Mesothelial cell of epicardium (in vitro differentiated cells): ENCODE measurements at regions not wholly inside any gene's neighbourhood (a gene's known extent, or its start where the extent isn't known, plus 50 kb on each side); places are given as distances from the start of the nearest gene placed in this dataset.

Source experiments
- DNase-seq, 2 experiments: peaks; one replicate each; pipeline ENCODE4 v3.0.0; 2021; ENCODE audit warnings: low spot score in 2 of 2; ENCODE audit not compliant: unreplicated experiment in 2 of 2
- H3K27ac Mint-ChIP-seq: 2 replicates; pipeline ENCODE4 v1.8.0; 2021; ENCODE audit warnings: mixed read lengths
- H3K27me3 Mint-ChIP-seq: 2 replicates; pipeline ENCODE4 v1.8.0; 2021; ENCODE audit warnings: low read depth, mixed read lengths
- H3K36me3 Mint-ChIP-seq: 2 replicates; pipeline ENCODE4 v1.8.0; 2021; ENCODE audit warnings: mixed read lengths
- H3K4me1 Mint-ChIP-seq: 2 replicates; pipeline ENCODE4 v1.8.0; 2021; ENCODE audit warnings: mixed read lengths
- H3K4me3 Mint-ChIP-seq: 2 replicates; pipeline ENCODE4 v1.8.0; 2021; ENCODE audit warnings: mild to moderate bottlenecking, moderate library complexity, mixed read lengths
- H3K9me3 Mint-ChIP-seq: 2 replicates; pipeline ENCODE4 v1.8.0; 2021; ENCODE audit warnings: mixed read lengths
- TF ChIP-seq, protein P1 (sequence below): fragments of 200-600 bp; sonication (generic); IDR thresholded peaks from one replicate; pipeline ENCODE4 v1.5.0; 2021; ENCODE audit warnings: antibody characterized with exemption; ENCODE audit not compliant: unreplicated experiment

DNA sequence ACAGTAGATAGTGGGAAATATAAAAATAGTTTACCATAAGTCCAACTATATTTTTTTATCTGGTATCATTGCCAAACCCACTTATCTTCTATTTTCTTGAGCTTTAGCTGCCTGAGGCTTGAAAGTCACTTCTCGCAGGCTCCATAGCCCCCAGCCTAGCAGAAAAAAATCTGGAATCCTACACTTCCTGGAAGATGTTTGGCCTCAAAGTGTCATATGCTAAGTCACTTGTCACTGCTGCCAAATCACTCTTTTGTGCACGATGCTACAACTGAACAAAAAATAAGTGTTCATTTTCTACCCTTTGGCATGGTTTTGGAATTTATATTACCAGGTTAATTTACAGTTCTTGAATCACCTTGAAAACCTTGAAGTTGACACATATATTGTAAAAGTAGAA, 612.5 kb upstream of the ATXN8OS start:
- Mint-ChIP-seq H3K27me3 (no peaks in the 10 kb centered on the region), H3K9me3 (peaks cover 20% of the 10 kb centered on the region), H3K4me3 (no peak overlapping the region), H3K36me3 (peaks cover 4% of the 10 kb centered on the region), H3K27ac (no peak overlapping the region), H3K4me1 (no peaks in the 10 kb centered on the region)
- TF ChIP-seq, protein P1, sequence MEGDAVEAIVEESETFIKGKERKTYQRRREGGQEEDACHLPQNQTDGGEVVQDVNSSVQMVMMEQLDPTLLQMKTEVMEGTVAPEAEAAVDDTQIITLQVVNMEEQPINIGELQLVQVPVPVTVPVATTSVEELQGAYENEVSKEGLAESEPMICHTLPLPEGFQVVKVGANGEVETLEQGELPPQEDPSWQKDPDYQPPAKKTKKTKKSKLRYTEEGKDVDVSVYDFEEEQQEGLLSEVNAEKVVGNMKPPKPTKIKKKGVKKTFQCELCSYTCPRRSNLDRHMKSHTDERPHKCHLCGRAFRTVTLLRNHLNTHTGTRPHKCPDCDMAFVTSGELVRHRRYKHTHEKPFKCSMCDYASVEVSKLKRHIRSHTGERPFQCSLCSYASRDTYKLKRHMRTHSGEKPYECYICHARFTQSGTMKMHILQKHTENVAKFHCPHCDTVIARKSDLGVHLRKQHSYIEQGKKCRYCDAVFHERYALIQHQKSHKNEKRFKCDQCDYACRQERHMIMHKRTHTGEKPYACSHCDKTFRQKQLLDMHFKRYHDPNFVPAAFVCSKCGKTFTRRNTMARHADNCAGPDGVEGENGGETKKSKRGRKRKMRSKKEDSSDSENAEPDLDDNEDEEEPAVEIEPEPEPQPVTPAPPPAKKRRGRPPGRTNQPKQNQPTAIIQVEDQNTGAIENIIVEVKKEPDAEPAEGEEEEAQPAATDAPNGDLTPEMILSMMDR = no peak
- DNase-seq = no peak

- H3K27me3 Mint-ChIP-seq = no peaks in the 10 kb centered on the region
- H3K27ac Mint-ChIP-seq = no peak overlapping the region
- H3K4me3 Mint-ChIP-seq = no peak overlapping the region
- peaks cover 5% of the 10 kb centered on the region for H3K36me3 Mint-ChIP-seq
- peaks cover 46% of the 10 kb centered on the region for H3K9me3 Mint-ChIP-seq
- no peak for DNase-seq
- TF ChIP-seq, protein P1 = no peak
- no peaks in the 10 kb centered on the region for H3K4me1 Mint-ChIP-seq
Observed at GRCh38 chr13:69487576-69487975, 620.0 kb upstream of the ATXN8OS start.

GRCh38 chr13:69485991-69486592, 621.5 kb upstream of the ATXN8OS start:
- Mint-ChIP-seq H3K27ac (no peak overlapping the region), H3K36me3 (peaks cover 2% of the 10 kb centered on the region), H3K4me3 (no peak overlapping the region), H3K9me3 (peaks cover 54% of the 10 kb centered on the region), H3K4me1 (no peaks in the 10 kb centered on the region), H3K27me3 (no peaks in the 10 kb centered on the region)
- DNase-seq = no peak
- TF ChIP-seq, protein P1 = no peak

DNA sequence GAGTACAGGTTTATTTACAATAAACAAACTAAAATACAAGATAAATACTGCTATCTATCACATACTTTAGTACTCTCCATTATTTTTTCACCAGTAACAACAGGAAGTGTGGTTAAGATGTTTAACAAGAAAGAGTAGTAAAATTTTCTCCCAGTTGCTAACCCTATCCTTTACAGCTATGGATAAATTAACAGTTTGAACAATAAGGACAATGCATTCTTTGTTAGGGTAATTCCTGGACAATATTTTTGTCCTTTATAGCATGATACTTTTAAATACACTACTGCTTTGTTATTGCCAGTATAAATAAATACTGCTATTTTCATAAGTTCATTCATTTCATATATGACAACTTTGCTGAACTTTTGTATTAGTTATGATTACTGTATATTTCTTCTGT, 630.2 kb upstream of the ATXN8OS start:
- peaks cover 33% of the 10 kb centered on the region for H3K9me3 Mint-ChIP-seq

DNA sequence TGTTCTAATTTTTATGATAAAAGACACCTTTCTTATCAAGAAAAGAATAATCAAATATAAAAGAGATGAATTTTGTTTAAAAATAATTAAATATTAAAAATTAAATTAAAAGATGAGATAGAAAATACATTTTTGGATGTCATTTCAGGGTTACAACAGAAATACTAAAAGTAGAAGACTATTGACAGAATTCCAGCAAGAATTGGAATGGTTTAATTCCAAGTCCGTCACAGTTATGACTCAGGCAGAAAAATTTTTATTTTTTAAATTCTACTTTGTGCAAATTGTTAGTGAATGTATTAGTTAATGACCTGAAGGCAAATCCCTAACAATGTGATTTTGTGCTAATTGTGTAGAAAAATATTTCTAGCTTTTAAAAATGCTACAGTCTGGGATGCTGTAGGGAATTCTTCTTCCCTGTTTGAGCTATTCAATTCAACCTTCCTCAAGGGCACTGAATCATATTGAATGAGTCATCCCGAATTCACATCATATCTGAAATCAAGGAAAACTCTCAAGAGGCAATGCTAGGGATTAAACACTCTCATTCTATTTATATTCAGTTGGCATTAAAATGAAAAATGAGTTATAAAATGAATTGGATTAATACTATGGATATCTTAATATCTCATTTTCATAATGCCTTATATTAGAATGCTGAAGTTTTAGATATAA, 633.5 kb upstream of the ATXN8OS start:
- TF ChIP-seq, protein P1 = no peak
- DNase-seq = no peak
- H3K9me3 Mint-ChIP-seq = peaks cover 10% of the 10 kb centered on the region
- no peak overlapping the region for H3K4me3 Mint-ChIP-seq
- no peaks in the 10 kb centered on the region for H3K27me3 Mint-ChIP-seq
- no peak overlapping the region for H3K27ac Mint-ChIP-seq
- H3K36me3 Mint-ChIP-seq = no peaks in the 10 kb centered on the region
- no peaks in the 10 kb centered on the region for H3K4me1 Mint-ChIP-seq

More for the DNA sequence above, 630.2 kb upstream of the ATXN8OS start:
- H3K4me3 Mint-ChIP-seq = no peak overlapping the region
- DNase-seq = no peak
- no peak overlapping the region for H3K27ac Mint-ChIP-seq
- H3K4me1 Mint-ChIP-seq = no peaks in the 10 kb centered on the region
- H3K27me3 Mint-ChIP-seq = no peaks in the 10 kb centered on the region
- TF ChIP-seq, protein P1 = no peak
- H3K36me3 Mint-ChIP-seq = no peaks in the 10 kb centered on the region
